K562 (cell line): ENCODE measurements at regions not wholly inside any gene's neighbourhood (a gene's known extent, or its start where the extent isn't known, plus 50 kb on each side); places are given as distances from the start of the nearest gene placed in this dataset.

Experiments
- CBFA2T2 ChIP-seq: fragments of 450-650 bp; conservative IDR thresholded peaks from 2 replicates; pipeline ENCODE4 v1.6.1; 2017; ENCODE audit warnings: mild to moderate bottlenecking
- CCNT2 ChIP-seq: IDR thresholded peaks from 2 replicates; pipeline ENCODE4 v1.6.1; 2011; ENCODE audit warnings: borderline replicate concordance, low read depth, mild to moderate bottlenecking, moderate library complexity, mixed read lengths, low read length; ENCODE audit not compliant: insufficient read length; ENCODE audit errors: extremely low read depth
- CXXC5 ChIP-seq: fragments of 250-450 bp; sonication (Bioruptor Pico); IDR thresholded peaks from 2 replicates; pipeline ENCODE4 v1.8.0; 2022; ENCODE audit warnings: inconsistent platforms, mild to moderate bottlenecking, moderate library complexity
- EP400 ChIP-seq: fragments of 450-650 bp; IDR thresholded peaks from 2 replicates; pipeline ENCODE4 v1.6.1; 2017; ENCODE audit warnings: antibody characterized with exemption, mild to moderate bottlenecking, moderate library complexity
- ESRRA ChIP-seq: fragments of 450-650 bp; IDR thresholded peaks from 2 replicates; pipeline ENCODE4 v1.6.1; 2014; ENCODE audit warnings: low read depth, mild to moderate bottlenecking, moderate library complexity, borderline replicate concordance
- KLF10 ChIP-seq: fragments of 250-450 bp; sonication (Bioruptor Pico); IDR thresholded peaks from 2 replicates; pipeline ENCODE4 v1.6.1; 2021; ENCODE audit warnings: matching md5 sums
- MCM3 ChIP-seq: fragments of 450-650 bp; IDR thresholded peaks from 2 replicates; pipeline ENCODE4 v1.6.1; 2016
- OTX1 ChIP-seq: fragments of 450-650 bp; formaldehyde crosslinking; IDR thresholded peaks from 2 replicates; pipeline ENCODE4 v1.4.0; 2022; ENCODE audit warnings: mild to moderate bottlenecking
- PHF21A ChIP-seq: fragments of 450-650 bp; IDR thresholded peaks from 2 replicates; pipeline ENCODE4 v1.6.1; 2017; ENCODE audit warnings: low read depth, borderline replicate concordance
- PML ChIP-seq: IDR thresholded peaks from 2 replicates; pipeline ENCODE4 v1.6.1; 2012; ENCODE audit warnings: low read length, inconsistent platforms
- POLR2AphosphoS5 ChIP-seq: IDR thresholded peaks from 2 replicates; pipeline ENCODE4 v1.6.1; 2011; ENCODE audit warnings: mild to moderate bottlenecking, low read depth, low read length, moderate library complexity; ENCODE audit not compliant: control insufficient read depth, insufficient read depth
- PRDM10 ChIP-seq: fragments of 450-650 bp; IDR thresholded peaks from 2 replicates; pipeline ENCODE4 v1.6.1; 2018; ENCODE audit not compliant: partially characterized antibody
- RAD51 ChIP-seq: fragments of 450-650 bp; IDR thresholded peaks from 2 replicates; pipeline ENCODE4 v1.7.1; 2016; ENCODE audit warnings: low read depth, mild to moderate bottlenecking, borderline replicate concordance
- TFE3 ChIP-seq: fragments of 450-650 bp; formaldehyde crosslinking; IDR thresholded peaks from 2 replicates; pipeline ENCODE4 v1.4.0; 2020; ENCODE audit warnings: mild to moderate bottlenecking, mixed read lengths
- TOE1 ChIP-seq, 2 experiments: fragments of 450-650 bp in 1 of 2; sonication (generic) in 1 of 2; formaldehyde crosslinking in 1 of 2; IDR thresholded peaks; 2 replicates each; pipeline versions ENCODE4 v1.7.1 to v1.8.0; 2016 to 2022; ENCODE audit warnings: borderline replicate concordance in 2 of 2, mild to moderate bottlenecking in 2 of 2, antibody characterized with exemption in 1 of 2, inconsistent platforms in 1 of 2, low read depth in 1 of 2, missing genetic modification reagents in 1 of 2, moderate library complexity in 1 of 2
- ZFX ChIP-seq: sonication (generic); formaldehyde crosslinking; IDR thresholded peaks from 2 replicates; pipeline ENCODE4 v1.8.0; 2022; ENCODE audit warnings: mild to moderate bottlenecking, missing genetic modification reagents, moderate library complexity
- ZNF143 ChIP-seq: sonication (generic); formaldehyde crosslinking; IDR thresholded peaks from 2 replicates; pipeline ENCODE4 v1.9.0; 2022; ENCODE audit warnings: mild to moderate bottlenecking, missing genetic modification reagents
- ZNF174 ChIP-seq: fragments of 250-450 bp; sonication (Bioruptor Pico); IDR thresholded peaks from 2 replicates; pipeline ENCODE4 v1.4.0; 2020; ENCODE audit warnings: mild to moderate bottlenecking
- ZNF280A ChIP-seq: fragments of 450-650 bp; IDR thresholded peaks from 2 replicates; pipeline ENCODE4 v1.6.1; 2018; ENCODE audit warnings: mild to moderate bottlenecking, low read depth; ENCODE audit not compliant: partially characterized antibody
- ZNF398 ChIP-seq: fragments of 250-450 bp; sonication (Bioruptor Pico); IDR thresholded peaks from 2 replicates; pipeline ENCODE4 v1.8.0; 2021; ENCODE audit warnings: moderate library complexity, mild to moderate bottlenecking, inconsistent platforms

- TF ChIP-seq POLR2AphosphoS5 (no peak), ZFX (CRISPR knock-in tag) (no peak), MCM3 (no peak), KLF10 (no peak), TOE1 (IDR thresholded peaks at IDR 0.05; ENCODE audit: borderline replicate concordance) (peak; percentile 88), TOE1 (CRISPR knock-in tag; IDR thresholded peaks at IDR 0.05; ENCODE audit: borderline replicate concordance, low read depth) (no peak), PHF21A (peak; percentile 56; the same call in 1 of the 2 replicates), ESRRA (peak; percentile 68; the same call in 1 of the 2 replicates), ZNF174 (CRISPR knock-in tag) (no peak), CBFA2T2 (peak; percentile 36; the same call in 1 of the 2 replicates), EP400 (peak; percentile 49), TFE3 (peak; percentile 71), ZNF280A (no peak), PML (no peak), ZNF143 (CRISPR knock-in tag) (peak; percentile 88), CCNT2 (no peak), CXXC5 (CRISPR knock-in tag) (peak; percentile 41), PRDM10 (peak; percentile 49), RAD51 (peak; percentile 90), OTX1 (CRISPR knock-in tag) (no peak), ZNF398 (CRISPR knock-in tag) (no peak)
Observed at GRCh38 chr5:138632900-138633489, 57.8 kb upstream of the HSPA9 start (continued).
